Heart right ventricle (tissue), 16 donors: ENCODE measurements at regions not wholly inside any gene's neighbourhood (a gene's known extent, or its start where the extent isn't known, plus 50 kb on each side); places are given as distances from the start of the nearest gene placed in this dataset.
"Not testable (repeated sequence)": the region's sequence is repeated elsewhere in the genome, so short reads cannot be mapped to it uniquely, and the experiment has no call there.

Experiments
- ATAC-seq, 8 donors: fragments of 200-7000 bp; cut with Tn5 transposase; one replicate each; pipeline ENCODE4 v1.9.1; 2020; ENCODE audit warnings: mild to moderate bottlenecking in 8 of 8, moderate library complexity in 8 of 8, moderate number of reproducible peaks in 1 of 8
- DNase-seq, 2 donors: peaks; one replicate each; pipeline ENCODE4 v3.0.0-alpha.2; 2020
- H3K27ac ChIP-seq, 10 donors: fragments of 200-600 bp; sonication (generic) in 2 of 10; one replicate each; pipeline versions ENCODE4 v1.5.0 to v1.8.0; 2020 to 2022; ENCODE audit warnings: mild to moderate bottlenecking in 3 of 10
- H3K27me3 ChIP-seq, 7 donors: fragments of 200-600 bp; one replicate each; pipeline ENCODE4 v1.8.0; 2021 to 2022; ENCODE audit warnings: mild to moderate bottlenecking in 2 of 7
- H3K36me3 ChIP-seq, 9 donors: fragments of 200-600 bp; sonication (generic) in 1 of 9; one replicate each; pipeline versions ENCODE4 v1.5.0 to v1.8.0; 2020 to 2022; ENCODE audit warnings: mild to moderate bottlenecking in 2 of 9
- H3K4me1 ChIP-seq, 9 donors: fragments of 200-600 bp; sonication (generic) in 1 of 9; one replicate each; pipeline versions ENCODE4 v1.5.0 to v1.8.0; 2020 to 2022; ENCODE audit warnings: mild to moderate bottlenecking in 4 of 9
- H3K4me3 ChIP-seq, 10 donors: fragments of 200-600 bp; sonication (generic) in 2 of 10; one replicate each; pipeline versions ENCODE4 v1.5.0 to v1.8.0; 2020 to 2022; ENCODE audit warnings: mild to moderate bottlenecking in 7 of 10, moderate library complexity in 2 of 10
- H3K9me3 ChIP-seq, 11 donors: fragments of 200-600 bp in 10 of 11; sonication (generic) in 2 of 11; one replicate each; pipeline versions ENCODE4 v1.5.0 to v1.8.0; 2013 to 2022; ENCODE audit warnings: mild to moderate bottlenecking in 2 of 11, control low read depth in 1 of 11, moderate library complexity in 1 of 11
- CTCF ChIP-seq, 9 donors: fragments of 200-600 bp; sonication (generic) in 2 of 9; IDR thresholded peaks; one replicate each; pipeline versions ENCODE4 v1.5.0 to v1.8.0; 2021 to 2022; ENCODE audit warnings: antibody characterized with exemption in 9 of 9, mild to moderate bottlenecking in 5 of 9, moderate library complexity in 1 of 9
- WGBS, 2 donors: extraction: QIAGEN DNeasy Blood & Tissue Kit; methylation state at CpG; one replicate each; pipeline ENCODE4 v1.1.7; 2013; ENCODE audit warnings: inconsistent platforms in 1 of 2; 5-methylcytosine and 5-hydroxymethylcytosine counted together
- intact Hi-C, 10 donors: fragments of 100-400 bp; cut with DNase I; formaldehyde crosslinking; loops; one replicate each; pipeline versions ENCODE4 v1.11.1 to v1.14.2; 2022
- donor health status: Arrhythmogenic right ventricular cardiomyopathy.
- donor health status: ischemic (EF 13 %, LVEDD 7.1; RV severe dilation, severe dysfunction).
- donor health status: healthy with polysubstance abuse.
- donor health status: DM: no; HTN: yes; CAD: no.
- donor health status: DM: no; HTN: no; CAD: no.
- donor health status: ischemic (EF 25% LVEDD 6.9; RV normal size, moderate dysfunction).
- donor health status: ischemic (EF 25% LVEDD 5.7; RV mildly dilated, moderate dysfunction).
- donor health status: healthy.
- donor health status: DM: yes; HTN: yes; CAD: no.
- donor health status: Ischemic cardiomyopathy.
- donor health status: ischemic (EF 35%, LVEDD 5.7; RV mildly dilated, moderate dysfunction).
- donor health status: nonischemic (EF 11% LVEDD 7.7; RV severe dilation, severe dysfunction).
- donor health status: DM: yes; HTN: yes; CAD: no.
- donor health status: PGD.
- donor health status: ischemic (EF 29% LVEDD 5.4; RV normal size, mild dysfunction).
- donor health status: nonischemic (EF 23%, LVEDD 6.1; RV moderate dilation, normal function).

- Histone ChIP-seq H3K4me1 (no peaks in the 10 kb centered on the region), H3K9me3 (peaks cover 0 to 23% (median 0%) of the 10 kb centered on the region in 11 donors), H3K27me3 (no peaks in the 10 kb centered on the region), H3K27ac (no peak overlapping the region), H3K36me3 (no peaks in the 10 kb centered on the region), H3K4me3 (no peak overlapping the region)
- intact Hi-C loops: no loop called here
- ATAC-seq (no peak), DNase-seq (no peak)
- no peak for TF ChIP-seq CTCF (IDR thresholded peaks at IDR 0.05)
- WGBS, 2 donors: 95 to 97% methylated on average over 19 of the region's 19 CpGs
Measured at GRCh38 chr13:63737418-63737817, 2321.8 kb upstream of the PCDH20 start.

- no peak for TF ChIP-seq CTCF (IDR thresholded peaks at IDR 0.05)
- H3K4me3 ChIP-seq: no peak overlapping the region
- ATAC-seq (no peak), DNase-seq (no peak)
- peaks cover 0 to 5% (median 0%) of the 10 kb centered on the region in 11 donors for H3K9me3 ChIP-seq
- no peaks in the 10 kb centered on the region for H3K36me3 ChIP-seq
- intact Hi-C loops: no loop called here
- H3K27me3 ChIP-seq: no peaks in the 10 kb centered on the region
- no peak overlapping the region for H3K27ac ChIP-seq
- no peaks in the 10 kb centered on the region for H3K4me1 ChIP-seq
- WGBS, 2 donors: 70 to 73% methylated on average over 3 of the region's 3 CpGs
Measured at GRCh38 chr13:63731896-63732295, 2316.2 kb upstream of the PCDH20 start.

- H3K4me1 ChIP-seq: not testable (repeated sequence)
- 92 to 94% methylated on average over 2 of the region's 2 CpGs for WGBS, 2 donors
Measured at GRCh38 chr13:63712159-63712558, 2296.5 kb upstream of the PCDH20 start.

GRCh38 chr13:63706751-63707150 lies 2291.1 kb upstream of the PCDH20 start:
- H3K4me3 ChIP-seq: no peak overlapping the region
- H3K27ac ChIP-seq: no peak overlapping the region
- ATAC-seq (no peak), DNase-seq (no peak)
- no peaks in the 10 kb centered on the region for H3K27me3 ChIP-seq
- H3K36me3 ChIP-seq: no peaks in the 10 kb centered on the region
- no peaks in the 10 kb centered on the region for H3K4me1 ChIP-seq
- H3K9me3 ChIP-seq: peaks cover 0 to 7% (median 0%) of the 10 kb centered on the region in 11 donors
- no peak for TF ChIP-seq CTCF (IDR thresholded peaks at IDR 0.05)
- intact Hi-C loops: no loop called here
- 49 to 51% methylated on average over 2 of the region's 2 CpGs for WGBS, 2 donors

More at GRCh38 chr13:63712159-63712558, 2296.5 kb upstream of the PCDH20 start:
- ATAC-seq, intact Hi-C loops, H3K27me3 ChIP-seq, H3K36me3 ChIP-seq, DNase-seq, H3K27ac ChIP-seq, H3K4me3 ChIP-seq: not testable (repeated sequence)
- peaks cover 0 to 15% (median 0%) of the 10 kb centered on the region in 11 donors for H3K9me3 ChIP-seq

GRCh38 chr13:63704521-63704920 lies 2288.9 kb upstream of the PCDH20 start:
- Histone ChIP-seq H3K36me3 (no peaks in the 10 kb centered on the region), H3K4me3 (no peak overlapping the region), H3K27ac (no peak overlapping the region), H3K9me3 (peaks cover 0 to 10% (median 0%) of the 10 kb centered on the region in 11 donors), H3K27me3 (no peaks in the 10 kb centered on the region), H3K4me1 (no peaks in the 10 kb centered on the region)
- no peak for TF ChIP-seq CTCF (IDR thresholded peaks at IDR 0.05)
- intact Hi-C loops: no loop called here
- DNase-seq (no peak), ATAC-seq (no peak)
- WGBS, 2 donors: 48 to 52% methylated on average over 4 of the region's 4 CpGs
